Ishikawa (cell line): ENCODE measurements at regions not wholly inside any gene's neighbourhood (a gene's known extent, or its start where the extent isn't known, plus 50 kb on each side); places are given as distances from the start of the nearest gene placed in this dataset.

Experiments used
- CEBPB ChIP-seq: IDR thresholded peaks from 2 replicates; pipeline ENCODE4 v1.6.1; 2012
- CREB1 ChIP-seq: IDR thresholded peaks from 2 replicates; pipeline ENCODE4 v1.6.1; 2012; ENCODE audit warnings: low read depth
- EGR1 ChIP-seq: IDR thresholded peaks from 2 replicates; pipeline ENCODE4 v1.6.1; 2012
- EP300 ChIP-seq: IDR thresholded peaks from 2 replicates; pipeline ENCODE4 v1.6.1; 2012; ENCODE audit warnings: borderline replicate concordance
- FOXM1 ChIP-seq: IDR thresholded peaks from 2 replicates; pipeline ENCODE4 v1.6.1; 2012; ENCODE audit warnings: low read depth, borderline replicate concordance
- MAX ChIP-seq: IDR thresholded peaks from 2 replicates; pipeline ENCODE4 v1.6.1; 2012
- NFIC ChIP-seq: IDR thresholded peaks from 2 replicates; pipeline ENCODE4 v1.6.1; 2012
- RAD21 ChIP-seq: IDR thresholded peaks from 2 replicates; pipeline ENCODE4 v1.6.1; 2012; ENCODE audit warnings: low read depth
- TAF1 ChIP-seq: IDR thresholded peaks from 2 replicates; pipeline ENCODE4 v1.6.1; 2012; ENCODE audit warnings: low read depth, mild to moderate bottlenecking
- TCF12 ChIP-seq: IDR thresholded peaks from 2 replicates; pipeline ENCODE4 v1.6.1; 2012; ENCODE audit warnings: low read depth
- TEAD4 ChIP-seq: IDR thresholded peaks from 2 replicates; pipeline ENCODE4 v1.6.1; 2012
- USF1 ChIP-seq: IDR thresholded peaks from 2 replicates; pipeline ENCODE4 v1.6.1; 2012
- YY1 ChIP-seq: IDR thresholded peaks from 2 replicates; pipeline ENCODE4 v1.6.1; 2012; ENCODE audit warnings: low read depth
- ZBTB7A ChIP-seq: IDR thresholded peaks from 2 replicates; pipeline ENCODE4 v1.6.1; 2012; ENCODE audit warnings: low read depth
- TF ChIP-seq, protein P1 (sequence below): IDR thresholded peaks from 2 replicates; pipeline ENCODE4 v1.6.1; 2012; ENCODE audit warnings: low read depth, mild to moderate bottlenecking

- TF ChIP-seq CREB1 (no peak), USF1 (no peak), TAF1 (no peak), CEBPB (no peak), RAD21 (peak; percentile 81), TCF12 (no peak), MAX (no peak), NFIC (no peak)
Measured at GRCh38 chr6:159104163-159104925, 59.6 kb upstream of the TAGAP start.

DNA sequence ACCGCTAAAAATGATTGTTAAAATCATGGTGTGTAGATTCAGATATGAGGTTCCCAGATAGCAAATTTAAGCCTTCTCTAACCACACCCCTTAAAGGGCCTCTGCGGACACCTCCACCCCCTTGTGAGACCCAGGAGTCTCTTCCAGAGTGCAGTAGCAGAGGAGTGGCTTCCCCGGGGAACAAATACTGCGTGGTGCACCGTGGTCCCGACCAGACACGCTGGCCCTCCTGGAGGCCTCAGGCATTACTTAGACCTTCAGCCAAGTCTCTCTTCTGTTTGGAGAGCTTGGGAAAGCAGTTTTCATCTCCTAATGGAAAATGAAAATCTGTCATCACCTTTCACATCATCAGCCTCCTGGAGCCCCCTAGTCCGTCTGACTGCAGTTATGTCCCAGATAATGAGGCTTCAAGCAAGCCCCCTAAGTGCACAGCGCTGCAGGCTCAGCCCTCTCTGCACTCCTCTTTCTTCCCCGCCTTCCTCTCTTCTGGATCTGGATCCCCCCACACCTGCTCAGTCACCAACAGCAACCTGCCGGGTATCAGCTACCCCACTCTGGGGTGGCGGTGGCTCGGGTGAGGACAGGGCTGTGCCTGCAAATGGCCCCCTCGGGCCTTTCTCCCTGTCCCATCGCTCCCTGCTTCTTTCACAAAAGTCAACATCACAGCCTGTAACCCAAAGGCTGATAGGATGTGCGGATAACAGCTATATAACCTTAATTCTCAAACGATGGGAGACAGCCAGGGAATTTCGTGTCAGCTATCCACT lies 58.8 kb upstream of the TAGAP start:
- TF ChIP-seq TEAD4 = no peak
- no peak for TF ChIP-seq EGR1
- no peak for TF ChIP-seq CEBPB
- no peak for TF ChIP-seq TAF1
- TF ChIP-seq, protein P1, sequence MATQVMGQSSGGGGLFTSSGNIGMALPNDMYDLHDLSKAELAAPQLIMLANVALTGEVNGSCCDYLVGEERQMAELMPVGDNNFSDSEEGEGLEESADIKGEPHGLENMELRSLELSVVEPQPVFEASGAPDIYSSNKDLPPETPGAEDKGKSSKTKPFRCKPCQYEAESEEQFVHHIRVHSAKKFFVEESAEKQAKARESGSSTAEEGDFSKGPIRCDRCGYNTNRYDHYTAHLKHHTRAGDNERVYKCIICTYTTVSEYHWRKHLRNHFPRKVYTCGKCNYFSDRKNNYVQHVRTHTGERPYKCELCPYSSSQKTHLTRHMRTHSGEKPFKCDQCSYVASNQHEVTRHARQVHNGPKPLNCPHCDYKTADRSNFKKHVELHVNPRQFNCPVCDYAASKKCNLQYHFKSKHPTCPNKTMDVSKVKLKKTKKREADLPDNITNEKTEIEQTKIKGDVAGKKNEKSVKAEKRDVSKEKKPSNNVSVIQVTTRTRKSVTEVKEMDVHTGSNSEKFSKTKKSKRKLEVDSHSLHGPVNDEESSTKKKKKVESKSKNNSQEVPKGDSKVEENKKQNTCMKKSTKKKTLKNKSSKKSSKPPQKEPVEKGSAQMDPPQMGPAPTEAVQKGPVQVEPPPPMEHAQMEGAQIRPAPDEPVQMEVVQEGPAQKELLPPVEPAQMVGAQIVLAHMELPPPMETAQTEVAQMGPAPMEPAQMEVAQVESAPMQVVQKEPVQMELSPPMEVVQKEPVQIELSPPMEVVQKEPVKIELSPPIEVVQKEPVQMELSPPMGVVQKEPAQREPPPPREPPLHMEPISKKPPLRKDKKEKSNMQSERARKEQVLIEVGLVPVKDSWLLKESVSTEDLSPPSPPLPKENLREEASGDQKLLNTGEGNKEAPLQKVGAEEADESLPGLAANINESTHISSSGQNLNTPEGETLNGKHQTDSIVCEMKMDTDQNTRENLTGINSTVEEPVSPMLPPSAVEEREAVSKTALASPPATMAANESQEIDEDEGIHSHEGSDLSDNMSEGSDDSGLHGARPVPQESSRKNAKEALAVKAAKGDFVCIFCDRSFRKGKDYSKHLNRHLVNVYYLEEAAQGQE = no peak

GRCh38 chr6:159102373-159103160 lies 57.8 kb upstream of the TAGAP start:
- TF ChIP-seq RAD21 (no peak), TCF12 (no peak), ZBTB7A (no peak), NFIC (no peak), EP300 (no peak), FOXM1 (no peak), CREB1 (no peak), CEBPB (no peak), USF1 (no peak), TAF1 (no peak), EGR1 (no peak), YY1 (no peak), TEAD4 (no peak), MAX (no peak)
- TF ChIP-seq, protein P1 = no peak

- TF ChIP-seq RAD21 = no peak
- no peak for TF ChIP-seq MAX
- TF ChIP-seq, protein P1 = no peak
- TF ChIP-seq CEBPB = no peak
- no peak for TF ChIP-seq USF1
- TF ChIP-seq ZBTB7A = no peak
- TF ChIP-seq FOXM1 = no peak
- no peak for TF ChIP-seq TAF1
Measured at GRCh38 chr6:159101656-159102055, 56.9 kb upstream of the TAGAP start.
